22Rv1 (cell line): ENCODE measurements at regions not wholly inside any gene's neighbourhood (a gene's known extent, or its start where the extent isn't known, plus 50 kb on each side); places are given as distances from the start of the nearest gene placed in this dataset.

Source experiments
- ZFX ChIP-seq: fragments of 450-650 bp; IDR thresholded peaks from 2 replicates; pipeline ENCODE4 v1.6.1; 2017; ENCODE audit warnings: antibody characterized with exemption, borderline replicate concordance
- TF ChIP-seq, protein P1 (sequence below): fragments of 450-650 bp; IDR thresholded peaks from 2 replicates; pipeline ENCODE4 v1.5.1; 2017; ENCODE audit warnings: mild to moderate bottlenecking

DNA sequence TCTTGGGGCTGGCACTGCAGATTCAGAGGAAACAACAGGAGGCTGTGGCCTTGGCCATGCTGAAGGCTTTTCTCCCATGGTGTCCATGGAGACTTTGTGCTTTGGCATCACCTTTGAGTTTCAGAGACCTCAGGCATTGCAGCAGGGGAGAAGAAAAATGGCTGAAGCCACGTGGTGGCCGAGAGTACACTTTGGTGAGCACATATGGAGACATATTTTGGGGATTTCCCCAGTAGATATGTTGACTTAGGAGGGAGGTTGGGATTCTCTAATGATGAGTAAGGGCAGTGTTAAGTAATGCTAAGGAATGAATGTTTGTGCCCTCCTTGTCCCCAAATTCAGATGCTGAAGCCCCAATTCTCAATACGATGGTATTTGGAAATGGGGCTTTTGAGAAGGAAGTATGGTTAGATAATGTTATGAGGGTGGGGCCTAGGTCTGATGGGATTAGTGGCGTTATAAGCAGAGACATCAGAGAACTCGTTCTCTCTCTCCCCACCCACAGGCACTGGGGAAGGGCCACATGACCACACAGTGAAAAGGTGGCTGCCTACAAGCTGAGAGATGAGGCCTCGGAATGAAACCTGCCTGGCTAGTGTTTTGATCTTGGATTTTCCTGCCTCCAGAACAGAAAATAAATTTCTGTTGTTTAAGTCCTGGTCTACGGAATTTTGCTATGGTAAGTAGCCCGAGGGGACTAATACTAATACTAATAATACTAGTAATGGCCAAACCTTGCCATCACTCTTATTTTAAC lies 98.6 kb downstream of the TBX19 start:
- TF ChIP-seq, protein P1, sequence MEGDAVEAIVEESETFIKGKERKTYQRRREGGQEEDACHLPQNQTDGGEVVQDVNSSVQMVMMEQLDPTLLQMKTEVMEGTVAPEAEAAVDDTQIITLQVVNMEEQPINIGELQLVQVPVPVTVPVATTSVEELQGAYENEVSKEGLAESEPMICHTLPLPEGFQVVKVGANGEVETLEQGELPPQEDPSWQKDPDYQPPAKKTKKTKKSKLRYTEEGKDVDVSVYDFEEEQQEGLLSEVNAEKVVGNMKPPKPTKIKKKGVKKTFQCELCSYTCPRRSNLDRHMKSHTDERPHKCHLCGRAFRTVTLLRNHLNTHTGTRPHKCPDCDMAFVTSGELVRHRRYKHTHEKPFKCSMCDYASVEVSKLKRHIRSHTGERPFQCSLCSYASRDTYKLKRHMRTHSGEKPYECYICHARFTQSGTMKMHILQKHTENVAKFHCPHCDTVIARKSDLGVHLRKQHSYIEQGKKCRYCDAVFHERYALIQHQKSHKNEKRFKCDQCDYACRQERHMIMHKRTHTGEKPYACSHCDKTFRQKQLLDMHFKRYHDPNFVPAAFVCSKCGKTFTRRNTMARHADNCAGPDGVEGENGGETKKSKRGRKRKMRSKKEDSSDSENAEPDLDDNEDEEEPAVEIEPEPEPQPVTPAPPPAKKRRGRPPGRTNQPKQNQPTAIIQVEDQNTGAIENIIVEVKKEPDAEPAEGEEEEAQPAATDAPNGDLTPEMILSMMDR, result no peak
- TF ChIP-seq ZFX, result no peak
